GM12801 (cell line): ENCODE measurements at regions not wholly inside any gene's neighbourhood (a gene's known extent, or its start where the extent isn't known, plus 50 kb on each side); places are given as distances from the start of the nearest gene placed in this dataset.

ENCODE experiments used
- CTCF ChIP-seq: IDR thresholded peaks from one replicate; pipeline ENCODE4 v1.5.1; 2011; ENCODE audit warnings: control low read depth; ENCODE audit not compliant: insufficient read length; ENCODE audit errors: extremely low read depth

GRCh38 chr4:60952921-60953320 is 247.2 kb upstream of the ADGRL3 start:
- no peak for TF ChIP-seq CTCF

GRCh38 chr4:60953826-60954225 is 246.3 kb upstream of the ADGRL3 start:
- TF ChIP-seq CTCF: no peak

DNA sequence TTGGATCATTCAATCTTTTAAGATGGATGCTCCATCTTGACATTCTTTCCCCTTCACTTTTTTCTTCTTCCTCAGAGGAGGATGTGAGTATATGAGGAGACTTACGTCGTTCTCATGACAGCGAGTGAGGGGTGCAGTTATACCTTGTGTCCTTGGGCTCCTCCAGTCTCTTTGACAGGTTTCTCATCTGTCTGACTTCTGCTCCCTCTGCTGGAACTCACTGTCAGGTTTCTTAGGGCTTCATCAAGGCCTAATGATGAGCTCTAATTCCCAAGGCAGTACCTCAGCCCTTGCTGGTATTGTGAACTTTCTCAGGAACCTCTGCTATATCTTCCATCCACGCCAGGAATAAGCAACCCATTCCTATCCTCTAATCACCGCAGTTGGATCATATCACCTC is 237.8 kb upstream of the ADGRL3 start:
- TF ChIP-seq CTCF: no peak

DNA sequence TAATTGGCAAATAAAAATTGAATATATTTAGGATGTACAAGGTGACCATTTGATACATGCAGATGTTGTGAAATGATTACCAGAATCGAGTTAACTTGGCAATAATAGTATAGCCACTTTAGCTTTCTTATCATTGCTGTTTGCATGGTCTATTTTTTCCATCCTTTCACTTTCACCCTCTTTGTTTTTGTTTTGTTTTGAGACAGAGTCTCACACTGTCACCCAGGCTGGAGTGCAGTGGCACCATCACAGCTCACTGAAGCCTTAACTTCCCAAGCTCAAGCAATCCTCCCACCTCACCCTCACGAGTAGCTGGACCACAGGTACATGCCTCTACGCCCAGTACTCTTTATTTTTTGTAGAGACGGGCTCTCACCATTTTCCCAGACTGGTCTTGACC is 218.6 kb upstream of the ADGRL3 start:
- no peak for TF ChIP-seq CTCF

GRCh38 chr4:60989141-60989540 is 211.0 kb upstream of the ADGRL3 start:
- no peak for TF ChIP-seq CTCF

DNA sequence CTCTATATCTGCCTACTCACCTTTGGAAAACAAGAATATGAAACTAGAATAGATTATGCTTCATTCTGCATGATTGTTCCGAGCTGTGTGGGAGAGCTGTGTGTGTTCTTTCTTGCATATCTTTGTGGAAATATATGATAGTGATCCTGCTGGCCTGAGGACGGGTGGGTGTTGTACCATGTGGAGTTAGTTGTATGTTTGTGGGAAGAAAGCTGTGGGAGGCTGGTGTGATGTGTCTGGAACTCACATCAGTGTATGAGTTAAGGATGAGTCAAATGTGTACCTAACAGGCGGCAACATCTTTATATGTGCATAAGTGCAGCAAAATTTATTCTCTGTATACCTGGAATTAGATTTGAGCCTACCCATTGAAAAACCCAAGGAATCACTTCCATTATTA is 208.1 kb upstream of the ADGRL3 start:
- TF ChIP-seq CTCF: no peak

- no peak for TF ChIP-seq CTCF
Observed at GRCh38 chr4:61003301-61003700, 196.8 kb upstream of the ADGRL3 start.

DNA sequence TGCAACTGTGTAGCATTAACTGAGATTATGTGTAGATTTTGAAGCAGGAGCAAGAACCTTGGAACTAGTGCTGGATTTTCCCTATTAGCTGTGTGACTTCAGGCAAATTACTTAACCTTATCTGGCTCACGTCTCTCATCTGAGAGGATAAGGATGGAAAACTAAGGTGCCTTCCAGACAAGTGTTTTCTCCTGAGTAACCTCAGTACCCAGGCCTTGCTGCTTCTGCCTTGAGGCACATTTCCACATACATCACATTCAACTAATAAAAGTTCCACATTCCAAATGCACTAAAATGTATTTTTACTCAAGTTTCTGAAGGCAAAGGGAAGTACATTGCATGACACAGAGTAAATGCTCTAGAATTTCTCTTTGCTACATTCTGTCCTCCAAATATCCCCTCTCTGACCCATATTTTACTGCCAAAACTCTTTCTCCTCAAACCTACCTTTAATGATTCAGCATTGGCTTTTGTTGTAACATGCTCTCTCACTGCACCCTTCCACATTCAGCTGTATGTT is 195.4 kb upstream of the ADGRL3 start:
- no peak for TF ChIP-seq CTCF
